B cell (primary cell): ENCODE measurements at regions not wholly inside any gene's neighbourhood (a gene's known extent, or its start where the extent isn't known, plus 50 kb on each side); places are given as distances from the start of the nearest gene placed in this dataset.

Source experiments
- ATAC-seq: fragments of 200-7000 bp; cut with Tn5 transposase; one replicate; pipeline ENCODE4 v1.10.0; 2021; ENCODE audit warnings: low read depth, mild to moderate bottlenecking, moderate number of reproducible peaks, moderate library complexity
- CTCF ChIA-PET: fragments of 350-600 bp; sonication (Branson Sonifier 250); formaldehyde crosslinking; loops from one replicate; lab custom pipeline; 2021; ENCODE audit warnings: antibody characterized with exemption, inconsistent platforms; lab: Charles Lee
- POLR2A ChIA-PET: fragments of 350-600 bp; sonication (Branson Sonifier 250); formaldehyde crosslinking; loops from one replicate; lab custom pipeline; 2021; ENCODE audit warnings: antibody characterized with exemption; lab: Charles Lee
- DNase-seq: peaks from one replicate; pipeline ENCODE4 v3.0.0; 2013
- H2AFZ ChIP-seq: 2 replicates; pipeline ENCODE4 v1.6.1; 2012; ENCODE audit warnings: mild to moderate bottlenecking, low read depth, low read length; ENCODE audit not compliant: insufficient read depth, poor library complexity, severe bottlenecking
- H3K27ac ChIP-seq, 2 donors: 1 replicate in 1 of 2; 2 replicates in 1 of 2; pipeline ENCODE4 v1.5.1; 2012 to 2013; ENCODE audit warnings: low read length in 2 of 2, mild to moderate bottlenecking in 2 of 2, moderate library complexity in 1 of 2
- H3K27me3 ChIP-seq, 4 experiments: fragments of 200-600 bp in 1 of 4; sonication (generic) in 1 of 4; replicated peaks in 1 of 4; 1 replicate in 2 of 4; 2 replicates in 2 of 4; pipeline versions ENCODE4 v1.6.1 to v1.7.0; 2013 to 2016; ENCODE audit warnings: low read length in 3 of 4, mild to moderate bottlenecking in 2 of 4, mixed read lengths in 1 of 4, moderate library complexity in 1 of 4; ENCODE audit not compliant: insufficient read depth in 4 of 4, control insufficient read depth in 3 of 4; ENCODE audit errors: control extremely low read depth in 1 of 4
- H3K36me3 ChIP-seq, 2 experiments: replicated peaks in 1 of 2; 1 replicate in 1 of 2; 2 replicates in 1 of 2; pipeline versions ENCODE4 v1.6.1 to v1.7.1; 2013; ENCODE audit warnings: low read length in 1 of 2; ENCODE audit not compliant: insufficient read depth in 2 of 2, control insufficient read depth in 1 of 2; ENCODE audit errors: control extremely low read depth in 1 of 2, extremely low read depth in 1 of 2
- H3K4me1 ChIP-seq, 2 donors: fragments of 200-600 bp in 1 of 2; sonication (generic) in 1 of 2; 1 replicate in 1 of 2; 2 replicates in 1 of 2; pipeline versions ENCODE4 v1.5.1 to v1.6.1; 2013 to 2017; ENCODE audit warnings: low read length in 2 of 2; ENCODE audit not compliant: control insufficient read depth in 2 of 2, insufficient read depth in 2 of 2
- H3K4me2 ChIP-seq: replicated peaks from 2 replicates; pipeline ENCODE3; 2012; ENCODE audit warnings: mild to moderate bottlenecking, low read depth, low read length; ENCODE audit not compliant: poor library complexity, severe bottlenecking
- H3K4me3 ChIP-seq, 5 experiments: fragments of 200-600 bp in 1 of 5; sonication (generic) in 1 of 5; 1 replicate in 3 of 5; 2 replicates in 2 of 5; pipeline versions ENCODE4 v1.5.1 to v1.7.0; 2011 to 2016; ENCODE audit warnings: low read length in 4 of 5, mild to moderate bottlenecking in 4 of 5, low read depth in 2 of 5, control low read depth in 1 of 5, moderate library complexity in 1 of 5; ENCODE audit not compliant: insufficient read depth in 1 of 5; ENCODE audit errors: control extremely low read depth in 1 of 5, extremely low read depth in 1 of 5
- H3K79me2 ChIP-seq: fragments of 200-600 bp; sonication (generic); one replicate; pipeline ENCODE4 v1.6.0; 2016; ENCODE audit warnings: low read length; ENCODE audit not compliant: control insufficient read depth, insufficient read depth
- H3K9ac ChIP-seq: fragments of 200-600 bp; sonication (generic); 2 replicates; pipeline ENCODE4 v1.6.1; 2017; ENCODE audit warnings: mild to moderate bottlenecking, low read length, moderate library complexity
- H3K9me3 ChIP-seq, 3 donors: one replicate each; pipeline versions ENCODE4 v1.6.1 to v1.7.1; 2013; ENCODE audit warnings: low read length in 2 of 3; ENCODE audit not compliant: control insufficient read depth in 2 of 3, insufficient read depth in 1 of 3; ENCODE audit errors: control extremely low read depth in 1 of 3
- H4K20me1 ChIP-seq: 2 replicates; pipeline ENCODE4 v1.6.0; 2012; ENCODE audit warnings: mild to moderate bottlenecking, low read length; ENCODE audit not compliant: insufficient read depth, control insufficient read depth, poor library complexity, severe bottlenecking
- H3K27ac Mint-ChIP-seq: one replicate; pipeline ENCODE4 v1.8.0; 2021; ENCODE audit warnings: mixed read lengths
- H3K27me3 Mint-ChIP-seq: one replicate; pipeline ENCODE4 v1.8.0; 2021; ENCODE audit warnings: mixed read lengths
- H3K4me1 Mint-ChIP-seq: one replicate; pipeline ENCODE4 v1.8.0; 2021; ENCODE audit warnings: mixed read lengths
- H3K4me3 Mint-ChIP-seq: one replicate; pipeline ENCODE4 v1.8.0; 2021; ENCODE audit warnings: mixed read lengths
- H3K9me3 Mint-ChIP-seq: one replicate; pipeline ENCODE4 v1.8.0; 2022; ENCODE audit warnings: mixed read lengths; ENCODE audit not compliant: insufficient read depth
- CTCF ChIP-seq: fragments of 200-600 bp; IDR thresholded peaks from one replicate; pipeline ENCODE4 v1.8.0; 2022; ENCODE audit warnings: antibody characterized with exemption, mild to moderate bottlenecking
- EZH2 ChIP-seq: IDR thresholded peaks from 2 replicates; pipeline ENCODE4 v1.6.1; 2012; ENCODE audit warnings: borderline replicate concordance, low read depth, mild to moderate bottlenecking, moderate library complexity, low read length; ENCODE audit not compliant: insufficient read depth, poor library complexity, severe bottlenecking
- WGBS: methylation state at CpG from one replicate; pipeline ENCODE4 v1.1.5; 2013; ENCODE audit warnings: missing lambda C conversion rate; ENCODE audit not compliant: insufficient coverage; 5-methylcytosine and 5-hydroxymethylcytosine counted together
- intact Hi-C: fragments of 100-400 bp; cut with micrococcal nuclease; formaldehyde crosslinking; loops from one replicate; pipeline ENCODE4 v1.10.0; 2022

GRCh38 chr4:4639370-4639769, 97.5 kb upstream of the STX18 start:
- no peak overlapping the region for H3K9ac ChIP-seq
- no peak for ATAC-seq
- no peaks in the 10 kb centered on the region for H3K4me1 ChIP-seq
- no peak overlapping the region for H3K27ac ChIP-seq
- H3K36me3 ChIP-seq = no peaks in the 10 kb centered on the region
- H3K4me2 ChIP-seq = no peak overlapping the region
- no peaks in the 10 kb centered on the region for H3K27me3 Mint-ChIP-seq
- POLR2A ChIA-PET = no interaction called here
- TF ChIP-seq CTCF = no peak
- no peak for TF ChIP-seq EZH2
- intact Hi-C loops = no loop called here
- H3K9me3 Mint-ChIP-seq = no peaks in the 10 kb centered on the region
- H3K27ac Mint-ChIP-seq = no peak overlapping the region
- H3K4me3 Mint-ChIP-seq = no peak overlapping the region
- WGBS = no CpG with 5 or more reads among the region's 3 CpGs
- H3K4me1 Mint-ChIP-seq = no peaks in the 10 kb centered on the region
- H3K79me2 ChIP-seq = no peaks in the 10 kb centered on the region
- DNase-seq = no peak
- H2AFZ ChIP-seq = no peak overlapping the region
- H3K4me3 ChIP-seq = no peak overlapping the region
- no peaks in the 10 kb centered on the region for H4K20me1 ChIP-seq
- CTCF ChIA-PET = no interaction called here
- H3K27me3 ChIP-seq = no peaks in the 10 kb centered on the region
- H3K9me3 ChIP-seq = peaks cover 0 to 3% (median 0%) of the 10 kb centered on the region in 3 donors

- no peak overlapping the region for H3K4me2 ChIP-seq
Measured at GRCh38 chr4:4637710-4638109, 95.9 kb upstream of the STX18 start.

More at GRCh38 chr4:4637710-4638109, 95.9 kb upstream of the STX18 start:
- Mint-ChIP-seq H3K27me3 (no peaks in the 10 kb centered on the region), H3K9me3 (no peaks in the 10 kb centered on the region), H3K27ac (no peak overlapping the region), H3K4me1 (no peaks in the 10 kb centered on the region), H3K4me3 (no peak overlapping the region)
- Histone ChIP-seq H3K9ac (no peak overlapping the region), H3K79me2 (no peaks in the 10 kb centered on the region), H3K27me3 (no peaks in the 10 kb centered on the region), H4K20me1 (no peaks in the 10 kb centered on the region), H3K36me3 (no peaks in the 10 kb centered on the region), H3K4me3 (no peak overlapping the region), H3K9me3 (peaks cover 0 to 3% (median 0%) of the 10 kb centered on the region in 3 donors), H3K4me1 (no peaks in the 10 kb centered on the region), H3K27ac (no peak overlapping the region), H2AFZ (no peak overlapping the region)
- ChIA-PET CTCF (no interaction called here), POLR2A (no interaction called here)
- ATAC-seq (no peak), DNase-seq (no peak)
- TF ChIP-seq EZH2 (no peak), CTCF (no peak)
- intact Hi-C loops = no loop called here
- 79% methylated on average over 5 of the region's 5 CpGs for WGBS
